SK-N-SH (cell line): ENCODE measurements at regions not wholly inside any gene's neighbourhood (a gene's known extent, or its start where the extent isn't known, plus 50 kb on each side); places are given as distances from the start of the nearest gene placed in this dataset.

Experiments used
- CTCF ChIP-seq: fragments of 200-600 bp; sonication (generic); IDR thresholded peaks from 2 replicates; pipeline ENCODE4 v1.6.1; 2017; ENCODE audit warnings: antibody characterized with exemption, mild to moderate bottlenecking, moderate library complexity
- TF ChIP-seq, protein P1 (sequence below): fragments of 150-350 bp; IDR thresholded peaks from 2 replicates; pipeline ENCODE4 v1.6.1; 2017; ENCODE audit warnings: antibody characterized with exemption, low read length, low read depth, borderline replicate concordance

- no peak for TF ChIP-seq CTCF
- TF ChIP-seq, protein P1, sequence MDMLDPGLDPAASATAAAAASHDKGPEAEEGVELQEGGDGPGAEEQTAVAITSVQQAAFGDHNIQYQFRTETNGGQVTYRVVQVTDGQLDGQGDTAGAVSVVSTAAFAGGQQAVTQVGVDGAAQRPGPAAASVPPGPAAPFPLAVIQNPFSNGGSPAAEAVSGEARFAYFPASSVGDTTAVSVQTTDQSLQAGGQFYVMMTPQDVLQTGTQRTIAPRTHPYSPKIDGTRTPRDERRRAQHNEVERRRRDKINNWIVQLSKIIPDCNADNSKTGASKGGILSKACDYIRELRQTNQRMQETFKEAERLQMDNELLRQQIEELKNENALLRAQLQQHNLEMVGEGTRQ = no peak
Measured at GRCh38 chr5:13316176-13316575, 628.3 kb downstream of the DNAH5 start.
